MCF 10A (cell line): ENCODE measurements at regions not wholly inside any gene's neighbourhood (a gene's known extent, or its start where the extent isn't known, plus 50 kb on each side); places are given as distances from the start of the nearest gene placed in this dataset.

Experiments
- BruUV-seq: library from RNA; stranded (reverse); fragments of 400-500 nt; replicated peaks from 2 replicates; lab custom pipeline; 2021; lab: Mats Ljungman, UMichigan
- CTCF ChIA-PET: fragments of 300-600 bp; sonication (Branson Sonifier 250); formaldehyde crosslinking; extraction: SDS; loops from one replicate; lab custom pipeline; 2021; ENCODE audit warnings: antibody characterized with exemption, inconsistent platforms; lab: Yijun Ruan, JAX
- POLR2A ChIA-PET: fragments of 300-600, 350-650 bp; sonication (Branson Sonifier 250); formaldehyde crosslinking; extraction: SDS; loops from one replicate; lab custom pipeline; 2020; ENCODE audit warnings: antibody characterized with exemption, inconsistent platforms; lab: Yijun Ruan, JAX
- DNase-seq: peaks from one replicate; pipeline ENCODE4 v3.0.0-alpha.2; 2018; ENCODE audit not compliant: unreplicated experiment
- H3K27ac Mint-ChIP-seq: one replicate; pipeline ENCODE4 v1.8.0; 2022; ENCODE audit warnings: mild to moderate bottlenecking, low read depth, mixed read lengths; ENCODE audit not compliant: unreplicated experiment
- H3K27me3 Mint-ChIP-seq: one replicate; pipeline ENCODE4 v1.8.0; 2022; ENCODE audit warnings: mixed read lengths; ENCODE audit not compliant: insufficient read depth, unreplicated experiment
- H3K36me3 Mint-ChIP-seq: one replicate; pipeline ENCODE4 v1.8.0; 2022; ENCODE audit warnings: mild to moderate bottlenecking, moderate library complexity, mixed read lengths; ENCODE audit not compliant: insufficient read depth, unreplicated experiment
- H3K4me1 Mint-ChIP-seq: one replicate; pipeline ENCODE4 v1.8.0; 2022; ENCODE audit warnings: mixed read lengths; ENCODE audit not compliant: insufficient read depth, unreplicated experiment
- H3K4me3 Mint-ChIP-seq: one replicate; pipeline ENCODE4 v1.8.0; 2022; ENCODE audit warnings: mild to moderate bottlenecking, moderate library complexity, mixed read lengths; ENCODE audit not compliant: unreplicated experiment
- H3K9me3 Mint-ChIP-seq: one replicate; pipeline ENCODE4 v1.8.0; 2022; ENCODE audit warnings: mixed read lengths; ENCODE audit not compliant: unreplicated experiment
- CTCF ChIP-seq: fragments of 200-600 bp; IDR thresholded peaks from one replicate; pipeline ENCODE4 v1.8.0; 2022; ENCODE audit warnings: antibody characterized with exemption, mild to moderate bottlenecking; ENCODE audit not compliant: unreplicated experiment
- intact Hi-C: fragments of 100-400 bp; cut with micrococcal nuclease; formaldehyde crosslinking; loops from 2 replicates; pipeline ENCODE4 v1.14.1; 2022

GRCh38 chr20:11172881-11173280 lies 499.1 kb upstream of the JAG1 start:
- H3K4me1 Mint-ChIP-seq: peaks cover 11% of the 10 kb centered on the region
- POLR2A ChIA-PET: no interaction called here
- CTCF ChIA-PET: no interaction called here
- DNase-seq: no peak
- H3K27me3 Mint-ChIP-seq: no peaks in the 10 kb centered on the region
- H3K9me3 Mint-ChIP-seq: no peaks in the 10 kb centered on the region
- H3K4me3 Mint-ChIP-seq: no peak overlapping the region
- no TSS peak for BruUV-seq
- intact Hi-C loops: loop anchor here (10.0 kb wide), 1 partner anchor 168 kb away; no protein-coding TSS in a partner anchor
- no peak for TF ChIP-seq CTCF
- H3K27ac Mint-ChIP-seq: no peak overlapping the region
- no peaks in the 10 kb centered on the region for H3K36me3 Mint-ChIP-seq

- Mint-ChIP-seq H3K27me3 (no peaks in the 10 kb centered on the region), H3K36me3 (no peaks in the 10 kb centered on the region), H3K9me3 (no peaks in the 10 kb centered on the region), H3K27ac (no peak overlapping the region), H3K4me3 (no peak overlapping the region), H3K4me1 (peaks cover 11% of the 10 kb centered on the region)
- CTCF ChIA-PET: interaction anchor here (0.9 kb wide), 1 partner anchor 19 kb away, joined by 3 read pairs; no protein-coding TSS in a partner anchor
- POLR2A ChIA-PET: no interaction called here
- intact Hi-C loops: loop anchor here (10.0 kb wide), 1 partner anchor 169 kb away; no protein-coding TSS in a partner anchor
- no TSS peak for BruUV-seq
- no peak for TF ChIP-seq CTCF
- DNase-seq: no peak
Measured at GRCh38 chr20:11173916-11174315, 500.1 kb upstream of the JAG1 start.

- CTCF ChIA-PET: interaction anchor here (0.7 to 1.1 kb wide), 2 partner anchors 16 to 178 kb away, joined by 3 to 4 read pairs; no protein-coding TSS in a partner anchor
- no TSS peak for BruUV-seq
Measured at GRCh38 chr20:11174861-11175260, 501.1 kb upstream of the JAG1 start.

GRCh38 chr20:11176431-11176830 lies 502.6 kb upstream of the JAG1 start:
- Mint-ChIP-seq H3K9me3 (no peaks in the 10 kb centered on the region), H3K4me1 (peaks cover 10% of the 10 kb centered on the region), H3K36me3 (no peaks in the 10 kb centered on the region), H3K27ac (no peak overlapping the region), H3K4me3 (no peak overlapping the region), H3K27me3 (no peaks in the 10 kb centered on the region)
- no peak for TF ChIP-seq CTCF
- no peak for DNase-seq
- ChIA-PET CTCF (no interaction called here), POLR2A (interaction anchor here (1.0 kb wide), 1 partner anchor 505 kb away, joined by 4 read pairs; no protein-coding TSS in a partner anchor)
- intact Hi-C loops: loop anchor here (10.0 kb wide), 1 partner anchor 172 kb away; no protein-coding TSS in a partner anchor
- BruUV-seq: no TSS peak

More at GRCh38 chr20:11174861-11175260, 501.1 kb upstream of the JAG1 start:
- POLR2A ChIA-PET: no interaction called here
- Mint-ChIP-seq H3K4me3 (no peak overlapping the region), H3K4me1 (peaks cover 16% of the 10 kb centered on the region), H3K9me3 (no peaks in the 10 kb centered on the region), H3K36me3 (no peaks in the 10 kb centered on the region), H3K27me3 (no peaks in the 10 kb centered on the region), H3K27ac (no peak overlapping the region)
- intact Hi-C loops: loop anchor here (10.0 kb wide), 1 partner anchor 170 kb away; no protein-coding TSS in a partner anchor
- DNase-seq: no peak
- no peak for TF ChIP-seq CTCF
